Lower leg skin (tissue), 4 donors: ENCODE measurements at regions not wholly inside any gene's neighbourhood (a gene's known extent, or its start where the extent isn't known, plus 50 kb on each side); places are given as distances from the start of the nearest gene placed in this dataset.

Source experiments
- DNase-seq, 2 donors: peaks; one replicate each; pipeline ENCODE4 v3.0.0-alpha.2; 2019; ENCODE audit warnings: low spot score in 2 of 2
- H3K4me3 ChIP-seq: fragments of 200-600 bp; sonication (generic); 2 replicates; pipeline ENCODE4 v1.5.1; 2017; ENCODE audit warnings: mild to moderate bottlenecking, low read depth; ENCODE audit not compliant: poor library complexity, severe bottlenecking
- CTCF ChIP-seq, 3 donors: fragments of 450-650 bp; IDR thresholded peaks; one replicate each; pipeline ENCODE4 v1.5.1; 2016; ENCODE audit warnings: antibody characterized with exemption in 3 of 3, mild to moderate bottlenecking in 3 of 3, moderate library complexity in 2 of 3
- POLR2A ChIP-seq, 2 donors: fragments of 450-650 bp; IDR thresholded peaks; one replicate each; pipeline ENCODE4 v1.6.1; 2016 to 2017; ENCODE audit warnings: antibody characterized with exemption in 2 of 2, mild to moderate bottlenecking in 1 of 2, moderate library complexity in 1 of 2
- WGBS, 2 donors: methylation state at CpG; one replicate each; pipeline ENCODE4 v1.1.5; 2018; 5-methylcytosine and 5-hydroxymethylcytosine counted together
- intact Hi-C: fragments of 100-400 bp; cut with DNase I; formaldehyde crosslinking; loops from one replicate; pipeline ENCODE4 v1.15.0; 2023; ENCODE audit warnings: low total_unique reads

- no peak for DNase-seq
- intact Hi-C loops = no loop called here
- WGBS, 2 donors = 19 to 20% methylated on average over 20 of the region's 20 CpGs
- no peak overlapping the region for H3K4me3 ChIP-seq
- TF ChIP-seq POLR2A (IDR thresholded peaks at IDR 0.05) (no peak), CTCF (IDR thresholded peaks at IDR 0.05) (no peak)
Observed at GRCh38 chr10:10798102-10798863, 219.4 kb upstream of the CELF2 start.

DNA sequence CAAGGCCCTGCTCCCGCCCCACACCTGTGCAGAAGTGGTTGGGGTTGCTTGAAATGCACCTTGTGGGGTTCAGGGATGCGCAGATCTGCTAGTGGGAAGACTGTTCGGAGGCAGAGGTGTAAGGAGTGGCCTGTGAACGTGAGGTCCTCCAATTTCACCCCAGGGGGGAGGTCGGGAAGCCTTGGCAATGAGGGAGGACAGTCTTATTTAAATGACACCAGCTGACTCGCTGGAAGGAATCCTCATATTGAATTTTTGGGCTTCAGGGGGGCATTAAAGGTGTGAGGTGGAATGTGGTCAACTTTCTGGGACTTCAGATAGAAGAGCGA lies 218.8 kb upstream of the CELF2 start:
- intact Hi-C loops = no loop called here
- TF ChIP-seq CTCF (IDR thresholded peaks at IDR 0.05) (no peak), POLR2A (IDR thresholded peaks at IDR 0.05) (no peak)
- 67 to 68% methylated on average over 7 of the region's 7 CpGs for WGBS, 2 donors
- no peak overlapping the region for H3K4me3 ChIP-seq
- no peak for DNase-seq

- H3K4me3 ChIP-seq = no peak overlapping the region
- no peak for DNase-seq
- TF ChIP-seq POLR2A (IDR thresholded peaks at IDR 0.05) (no peak), CTCF (IDR thresholded peaks at IDR 0.05) (no peak)
- intact Hi-C loops = no loop called here
- 48 to 53% methylated on average over 3 of the region's 3 CpGs for WGBS, 2 donors
Observed at GRCh38 chr10:10800961-10801360, 216.7 kb upstream of the CELF2 start.

GRCh38 chr10:10803278-10803677 lies 214.4 kb upstream of the CELF2 start:
- TF ChIP-seq CTCF (IDR thresholded peaks at IDR 0.05) (no peak), POLR2A (IDR thresholded peaks at IDR 0.05) (no peak)
- no peak overlapping the region for H3K4me3 ChIP-seq
- DNase-seq = peak in 1 of 2 donors; percentile 58
- WGBS, 2 donors = 50 to 61% methylated on average over 1 of the region's 1 CpG
- intact Hi-C loops = no loop called here

- no peak for DNase-seq
- intact Hi-C loops = no loop called here
- TF ChIP-seq POLR2A (IDR thresholded peaks at IDR 0.05) = no peak
- TF ChIP-seq CTCF (IDR thresholded peaks at IDR 0.05) = no peak
- H3K4me3 ChIP-seq = no peak overlapping the region
Observed at GRCh38 chr10:10804061-10804460, 213.6 kb upstream of the CELF2 start.
